Stimulated activated naive CD8-positive, alpha-beta T cell treated with anti-CD3 and anti-CD28 coated beads, Interleukin-15, Interleukin-2, amounts not matched to agents 100 ng/mL and 50 ng/mL, for 24 hours (primary cell): ENCODE measurements at regions not wholly inside any gene's neighbourhood (a gene's known extent, or its start where the extent isn't known, plus 50 kb on each side); places are given as distances from the start of the nearest gene placed in this dataset.

Experiments used
- H3K27ac Mint-ChIP-seq: one replicate; pipeline ENCODE4 v1.8.0; 2021; ENCODE audit warnings: mild to moderate bottlenecking, mixed read lengths
- H3K27me3 Mint-ChIP-seq: one replicate; pipeline ENCODE4 v1.8.0; 2021; ENCODE audit warnings: mixed read lengths
- H3K36me3 Mint-ChIP-seq: one replicate; pipeline ENCODE4 v1.8.0; 2021; ENCODE audit warnings: low read depth, mixed read lengths
- H3K4me1 Mint-ChIP-seq: one replicate; pipeline ENCODE4 v1.8.0; 2021; ENCODE audit warnings: low read depth, mixed read lengths
- H3K4me3 Mint-ChIP-seq: one replicate; pipeline ENCODE4 v1.8.0; 2021; ENCODE audit warnings: mild to moderate bottlenecking, mixed read lengths
- H3K9me3 Mint-ChIP-seq: one replicate; pipeline ENCODE4 v1.8.0; 2021; ENCODE audit warnings: mixed read lengths

DNA sequence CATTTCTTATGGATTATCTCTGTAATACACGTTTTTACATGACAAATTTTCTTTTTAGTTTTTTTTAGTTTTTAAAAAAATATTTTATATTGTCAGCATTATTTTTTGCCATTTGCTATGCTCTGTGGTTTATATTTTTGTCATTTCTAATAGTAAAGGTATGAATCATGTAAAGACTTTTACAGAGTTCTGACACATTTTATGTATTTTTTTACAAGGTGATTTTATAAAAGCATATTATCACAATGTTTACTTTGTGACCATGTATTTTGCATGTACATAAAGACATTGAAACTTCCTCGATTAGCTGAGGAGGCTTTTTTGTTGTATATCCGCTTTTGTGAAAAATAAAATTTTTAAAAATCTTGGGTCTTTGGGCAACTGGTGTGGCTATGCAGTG is 1705.1 kb downstream of the PCDH7 start:
- H3K36me3 Mint-ChIP-seq = no peaks in the 10 kb centered on the region
- H3K4me3 Mint-ChIP-seq = no peak overlapping the region
- no peaks in the 10 kb centered on the region for H3K27me3 Mint-ChIP-seq
- H3K27ac Mint-ChIP-seq = no peak overlapping the region
- no peaks in the 10 kb centered on the region for H3K4me1 Mint-ChIP-seq
- peaks cover 13% of the 10 kb centered on the region for H3K9me3 Mint-ChIP-seq

DNA sequence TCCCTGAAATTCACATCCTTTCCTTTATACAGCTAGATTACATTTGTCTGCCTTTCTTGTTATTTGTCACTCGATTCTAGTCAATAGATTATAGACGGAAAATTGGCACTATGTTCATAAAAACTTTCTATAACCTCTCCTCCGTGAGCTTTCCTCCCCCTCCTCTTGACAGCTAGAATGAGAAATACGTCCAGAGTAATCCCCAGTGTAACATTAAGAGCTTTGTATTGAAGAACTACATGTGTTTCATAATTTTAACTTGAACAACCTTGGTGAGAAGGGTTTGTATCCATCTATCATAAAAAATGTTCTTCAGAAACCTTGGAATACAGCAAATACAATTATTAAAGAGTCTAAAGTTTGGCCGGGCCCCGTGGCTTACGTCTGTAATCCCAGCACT is 1707.4 kb downstream of the PCDH7 start:
- H3K4me3 Mint-ChIP-seq = no peak overlapping the region
- H3K36me3 Mint-ChIP-seq = no peaks in the 10 kb centered on the region
- no peaks in the 10 kb centered on the region for H3K4me1 Mint-ChIP-seq
- peaks cover 19% of the 10 kb centered on the region for H3K9me3 Mint-ChIP-seq
- no peak overlapping the region for H3K27ac Mint-ChIP-seq
- H3K27me3 Mint-ChIP-seq = no peaks in the 10 kb centered on the region

DNA sequence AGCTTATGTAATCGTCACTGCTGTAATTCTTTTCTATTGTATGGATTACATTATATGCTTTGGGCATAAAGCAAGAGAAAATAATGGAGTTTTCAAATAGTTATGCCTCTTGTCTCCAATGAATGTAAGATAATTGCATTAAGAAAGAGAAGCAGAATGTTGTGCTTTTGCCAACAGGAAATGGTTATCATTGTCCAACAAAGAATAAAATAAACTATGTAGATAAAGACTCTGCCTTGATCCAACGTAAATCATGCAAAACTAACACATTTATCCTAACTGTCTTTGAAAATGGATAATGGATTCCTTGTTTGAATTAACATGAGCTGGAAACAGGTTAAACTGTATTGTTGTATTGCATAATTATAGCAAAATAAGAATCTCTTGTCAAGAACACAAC is 1709.0 kb downstream of the PCDH7 start:
- H3K9me3 Mint-ChIP-seq = peaks cover 17% of the 10 kb centered on the region
- H3K27ac Mint-ChIP-seq = no peak overlapping the region
- no peaks in the 10 kb centered on the region for H3K4me1 Mint-ChIP-seq
- no peaks in the 10 kb centered on the region for H3K27me3 Mint-ChIP-seq
- H3K36me3 Mint-ChIP-seq = no peaks in the 10 kb centered on the region
- H3K4me3 Mint-ChIP-seq = no peak overlapping the region

DNA sequence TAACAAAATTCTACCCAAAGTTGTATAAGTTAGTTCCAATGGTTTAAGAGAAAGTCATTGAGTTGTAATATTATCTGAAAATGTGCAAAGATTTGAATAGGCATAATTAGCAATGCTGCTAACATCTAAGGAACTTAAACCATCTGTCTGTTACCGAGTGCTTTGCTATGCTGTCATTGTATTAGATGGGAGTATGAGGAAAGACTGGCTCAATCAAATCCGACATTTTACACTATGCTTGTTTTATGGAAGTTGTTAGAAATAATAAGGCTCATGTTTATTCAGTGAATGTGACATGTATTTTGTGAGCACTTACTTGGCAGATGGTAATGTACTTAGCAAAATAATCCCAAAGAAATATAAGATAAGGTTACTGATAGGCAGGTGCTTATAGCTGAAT is 1715.1 kb downstream of the PCDH7 start:
- H3K4me3 Mint-ChIP-seq = no peak overlapping the region
- peaks cover 23% of the 10 kb centered on the region for H3K9me3 Mint-ChIP-seq
- no peaks in the 10 kb centered on the region for H3K36me3 Mint-ChIP-seq
- H3K27me3 Mint-ChIP-seq = no peaks in the 10 kb centered on the region
- H3K4me1 Mint-ChIP-seq = no peaks in the 10 kb centered on the region
- H3K27ac Mint-ChIP-seq = no peak overlapping the region

DNA sequence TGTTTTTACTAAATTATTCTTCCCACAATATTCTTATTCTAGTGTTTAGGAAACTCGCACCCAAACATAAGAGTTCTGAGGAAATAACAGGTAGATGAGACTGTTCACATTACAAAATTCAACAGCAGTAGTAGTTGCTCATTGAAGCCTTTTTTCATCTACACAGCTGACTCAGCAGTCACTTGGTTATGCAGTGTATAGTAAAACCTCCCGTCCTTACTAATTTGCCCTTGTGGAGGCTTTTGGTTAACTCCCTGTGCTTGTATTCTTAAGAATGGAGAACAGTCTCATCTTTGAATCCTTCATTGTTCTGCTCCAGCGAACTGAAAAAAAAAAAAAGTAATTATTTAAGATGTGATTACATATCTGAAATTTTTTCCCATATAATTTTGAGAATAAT is 1716.6 kb downstream of the PCDH7 start:
- H3K27me3 Mint-ChIP-seq = no peaks in the 10 kb centered on the region
- H3K36me3 Mint-ChIP-seq = no peaks in the 10 kb centered on the region

DNA sequence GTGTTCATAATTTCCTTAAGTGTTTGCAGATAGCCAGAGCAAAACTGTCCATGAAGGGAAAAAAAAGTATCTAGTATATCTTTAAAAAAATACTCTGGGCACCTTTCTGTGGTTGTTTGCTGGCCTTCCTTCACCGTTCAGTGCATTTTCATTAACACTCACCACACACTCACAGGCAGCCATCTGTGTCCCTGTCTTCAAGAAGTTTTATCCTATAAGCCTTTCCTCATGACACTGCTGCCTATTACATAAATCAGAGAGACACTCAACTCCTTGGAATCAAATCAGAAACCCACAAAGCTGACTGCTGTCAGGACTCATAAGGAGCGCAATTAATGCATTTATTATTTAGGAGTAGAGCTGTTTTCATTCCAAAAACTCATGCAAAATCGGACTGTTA is 1720.2 kb downstream of the PCDH7 start:
- Mint-ChIP-seq H3K27ac (no peak overlapping the region), H3K4me1 (no peaks in the 10 kb centered on the region)

More for the DNA sequence above, 1716.6 kb downstream of the PCDH7 start:
- H3K4me3 Mint-ChIP-seq = no peak overlapping the region
- H3K4me1 Mint-ChIP-seq = no peaks in the 10 kb centered on the region
- H3K9me3 Mint-ChIP-seq = peaks cover 20% of the 10 kb centered on the region
- H3K27ac Mint-ChIP-seq = no peak overlapping the region

DNA sequence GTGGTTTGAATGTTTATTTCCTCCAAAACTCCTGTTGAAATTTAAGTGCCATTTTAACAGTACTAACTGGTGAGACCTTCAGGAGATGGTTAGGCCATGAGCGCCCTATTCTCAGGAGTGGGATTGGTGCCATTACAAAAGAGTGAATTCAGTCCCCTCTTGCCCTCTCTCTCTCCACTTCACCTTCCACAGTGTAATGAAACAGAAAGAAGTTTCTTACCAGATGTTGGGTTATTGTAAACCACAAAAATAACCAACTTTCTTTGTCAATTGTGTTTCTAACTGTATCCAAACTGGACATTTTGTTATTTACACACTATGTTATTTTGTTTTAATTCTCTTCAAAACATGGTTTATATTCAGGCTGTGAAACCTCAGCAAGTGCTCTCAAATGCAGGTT is 1734.3 kb downstream of the PCDH7 start:
- no peak overlapping the region for H3K27ac Mint-ChIP-seq
- no peaks in the 10 kb centered on the region for H3K36me3 Mint-ChIP-seq
- no peaks in the 10 kb centered on the region for H3K27me3 Mint-ChIP-seq
- no peak overlapping the region for H3K4me3 Mint-ChIP-seq
- no peaks in the 10 kb centered on the region for H3K4me1 Mint-ChIP-seq
- H3K9me3 Mint-ChIP-seq = peaks cover 5% of the 10 kb centered on the region

More for the DNA sequence above, 1720.2 kb downstream of the PCDH7 start:
- Mint-ChIP-seq H3K9me3 (peaks cover 17% of the 10 kb centered on the region), H3K36me3 (no peaks in the 10 kb centered on the region), H3K27me3 (no peaks in the 10 kb centered on the region), H3K4me3 (no peak overlapping the region)

DNA sequence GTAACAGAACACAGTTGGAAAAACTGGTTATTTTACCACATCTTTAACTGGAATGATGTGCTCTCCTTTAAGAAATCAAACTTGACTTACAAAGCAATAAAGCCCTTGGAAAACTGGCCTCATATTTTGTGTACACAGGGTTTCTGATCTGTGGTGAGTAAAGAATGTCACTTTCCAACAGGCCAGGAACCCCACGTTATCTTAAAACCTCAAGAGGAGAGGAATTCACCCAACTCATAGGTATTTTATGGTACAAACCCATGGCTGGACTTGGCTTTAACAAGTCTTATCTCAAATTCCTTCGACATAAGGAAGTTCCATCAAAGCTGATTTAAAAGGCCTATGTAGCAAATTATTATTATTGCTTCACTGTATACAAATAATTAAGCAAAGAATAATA is 1735.1 kb downstream of the PCDH7 start:
- Mint-ChIP-seq H3K9me3 (peaks cover 5% of the 10 kb centered on the region), H3K27me3 (no peaks in the 10 kb centered on the region), H3K4me3 (no peak overlapping the region), H3K27ac (no peak overlapping the region), H3K36me3 (no peaks in the 10 kb centered on the region), H3K4me1 (no peaks in the 10 kb centered on the region)

DNA sequence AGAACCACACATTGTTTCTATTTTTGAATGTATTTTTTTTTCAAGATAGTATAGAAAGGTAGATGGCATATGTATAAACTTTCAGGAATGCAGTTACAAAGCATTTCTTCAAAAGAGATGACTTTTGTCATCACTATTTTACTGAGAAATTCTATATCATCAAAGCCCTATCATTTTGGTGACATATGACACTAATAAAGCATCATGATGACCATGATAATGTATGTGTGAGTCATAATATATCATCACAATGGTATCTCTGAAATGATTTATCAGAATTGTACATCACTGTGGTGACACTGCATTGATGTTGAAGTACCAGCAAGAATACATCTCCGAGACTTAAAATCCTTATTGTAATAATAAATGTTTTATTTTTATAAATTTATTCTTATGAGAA is 1740.8 kb downstream of the PCDH7 start:
- Mint-ChIP-seq H3K27me3 (no peaks in the 10 kb centered on the region), H3K9me3 (peaks cover 9% of the 10 kb centered on the region), H3K4me3 (no peak overlapping the region), H3K4me1 (no peaks in the 10 kb centered on the region), H3K36me3 (no peaks in the 10 kb centered on the region), H3K27ac (no peak overlapping the region)

DNA sequence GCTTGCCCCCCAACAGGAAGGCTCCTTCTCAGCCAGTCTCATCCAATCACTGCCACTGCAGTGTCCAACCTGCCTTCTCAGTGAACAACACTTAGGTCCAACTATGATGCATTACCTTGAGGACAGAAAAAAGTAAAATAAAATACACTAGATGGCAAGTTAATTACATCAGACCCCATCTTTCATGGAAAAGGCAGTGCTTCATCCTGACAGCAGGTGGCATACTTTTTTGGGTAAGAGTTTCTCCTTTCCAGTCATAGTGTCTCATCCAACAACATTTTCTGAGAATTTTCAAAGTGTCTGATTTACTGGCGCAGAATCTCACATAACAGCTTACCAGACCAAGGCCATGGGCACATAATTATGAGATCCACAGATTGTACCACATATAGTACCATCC is 1742.8 kb downstream of the PCDH7 start:
- no peaks in the 10 kb centered on the region for H3K36me3 Mint-ChIP-seq
- H3K27ac Mint-ChIP-seq = no peak overlapping the region
- peaks cover 3% of the 10 kb centered on the region for H3K9me3 Mint-ChIP-seq
- no peaks in the 10 kb centered on the region for H3K27me3 Mint-ChIP-seq
- H3K4me1 Mint-ChIP-seq = no peaks in the 10 kb centered on the region
- no peak overlapping the region for H3K4me3 Mint-ChIP-seq

DNA sequence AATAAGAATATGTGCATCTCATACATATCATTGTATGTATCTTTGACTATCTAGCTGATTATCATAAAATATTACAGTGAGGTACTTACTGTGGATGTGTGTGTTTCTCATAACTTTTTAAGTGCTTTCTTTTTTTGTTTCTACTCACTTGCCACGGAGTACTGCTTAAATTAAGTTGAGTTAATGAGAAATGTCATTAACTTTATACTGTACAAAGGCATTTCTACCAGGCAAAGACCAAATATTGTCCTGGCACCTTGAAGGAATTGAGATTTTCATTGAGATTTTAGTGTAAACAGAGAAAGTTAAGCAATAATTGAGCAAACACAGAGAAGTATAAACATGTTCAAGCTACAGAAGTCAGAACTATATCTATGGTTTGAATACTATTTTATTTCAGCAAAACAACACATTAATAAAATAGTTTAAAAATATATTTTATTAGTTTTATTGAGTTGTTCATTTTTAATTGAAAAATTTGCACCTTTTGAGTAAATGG is 1750.0 kb downstream of the PCDH7 start:
- H3K27ac Mint-ChIP-seq = no peak overlapping the region
- H3K4me1 Mint-ChIP-seq = no peaks in the 10 kb centered on the region
- no peaks in the 10 kb centered on the region for H3K9me3 Mint-ChIP-seq
- no peaks in the 10 kb centered on the region for H3K27me3 Mint-ChIP-seq
- no peak overlapping the region for H3K4me3 Mint-ChIP-seq
- H3K36me3 Mint-ChIP-seq = no peaks in the 10 kb centered on the region

DNA sequence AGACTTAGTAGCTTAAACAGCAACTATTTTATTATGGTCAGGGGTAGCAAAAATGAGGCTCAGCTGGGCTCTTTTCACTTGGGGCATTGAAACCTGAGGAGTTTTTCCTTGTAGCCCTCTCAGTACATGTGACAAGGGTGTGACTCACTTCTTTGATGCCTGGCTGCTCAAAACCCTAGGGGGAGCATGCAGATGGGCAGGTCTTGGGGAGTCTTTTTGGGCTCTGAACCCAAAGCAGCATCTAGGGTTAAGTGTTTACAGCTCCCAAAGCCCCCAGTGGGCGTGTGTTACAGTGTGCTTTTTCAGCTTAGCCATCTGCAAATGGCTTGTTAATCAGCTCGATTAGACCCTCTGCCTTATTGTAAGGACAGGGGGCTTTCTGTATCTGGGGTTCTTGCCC is 1752.7 kb downstream of the PCDH7 start:
- H3K9me3 Mint-ChIP-seq = peaks cover 7% of the 10 kb centered on the region

DNA sequence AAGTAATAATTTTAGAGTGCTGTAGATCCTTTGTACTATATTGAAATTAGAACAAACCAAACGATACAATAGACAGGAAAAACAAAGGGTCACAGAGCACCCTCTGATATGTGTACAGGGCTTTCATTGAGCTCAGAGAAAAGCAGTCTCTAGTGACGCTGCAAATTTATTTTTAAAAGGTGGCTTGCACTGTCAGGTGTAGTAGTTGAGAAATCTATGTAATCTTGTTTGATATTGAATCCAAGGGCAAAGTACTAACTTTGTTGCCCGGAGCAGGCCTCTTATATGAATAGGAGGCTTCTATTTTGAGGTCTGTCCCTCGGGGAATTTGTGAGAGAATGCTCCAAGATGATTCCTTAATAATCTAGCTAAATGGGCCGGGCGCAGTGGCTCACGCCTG is 1755.5 kb downstream of the PCDH7 start:
- Mint-ChIP-seq H3K36me3 (no peaks in the 10 kb centered on the region), H3K27me3 (no peaks in the 10 kb centered on the region), H3K27ac (no peak overlapping the region), H3K9me3 (peaks cover 9% of the 10 kb centered on the region), H3K4me3 (no peak overlapping the region), H3K4me1 (no peaks in the 10 kb centered on the region)

More for the DNA sequence above, 1752.7 kb downstream of the PCDH7 start:
- H3K36me3 Mint-ChIP-seq = no peaks in the 10 kb centered on the region
- no peak overlapping the region for H3K4me3 Mint-ChIP-seq
- no peaks in the 10 kb centered on the region for H3K27me3 Mint-ChIP-seq
- no peak overlapping the region for H3K27ac Mint-ChIP-seq
- no peaks in the 10 kb centered on the region for H3K4me1 Mint-ChIP-seq

DNA sequence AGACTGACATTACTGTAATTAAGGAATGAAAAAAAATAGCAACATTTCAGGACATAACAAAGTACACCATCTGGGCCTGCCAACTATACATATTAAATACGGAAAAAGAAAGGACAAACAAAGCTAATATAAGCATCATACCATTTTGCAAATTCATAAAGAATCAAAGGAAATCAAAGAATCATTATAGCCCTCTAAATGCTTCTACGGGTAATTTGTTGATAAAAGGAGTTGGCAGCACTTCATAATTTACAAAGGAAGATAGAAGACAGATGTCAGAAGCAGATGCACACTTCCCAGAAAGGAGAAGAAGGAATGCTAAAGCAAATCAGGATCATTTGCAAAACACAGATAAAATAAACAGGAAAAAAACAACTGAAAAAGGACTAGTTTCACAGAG is 1757.3 kb downstream of the PCDH7 start:
- Mint-ChIP-seq H3K9me3 (peaks cover 12% of the 10 kb centered on the region), H3K4me3 (no peak overlapping the region), H3K36me3 (no peaks in the 10 kb centered on the region), H3K4me1 (no peaks in the 10 kb centered on the region), H3K27me3 (no peaks in the 10 kb centered on the region), H3K27ac (no peak overlapping the region)

DNA sequence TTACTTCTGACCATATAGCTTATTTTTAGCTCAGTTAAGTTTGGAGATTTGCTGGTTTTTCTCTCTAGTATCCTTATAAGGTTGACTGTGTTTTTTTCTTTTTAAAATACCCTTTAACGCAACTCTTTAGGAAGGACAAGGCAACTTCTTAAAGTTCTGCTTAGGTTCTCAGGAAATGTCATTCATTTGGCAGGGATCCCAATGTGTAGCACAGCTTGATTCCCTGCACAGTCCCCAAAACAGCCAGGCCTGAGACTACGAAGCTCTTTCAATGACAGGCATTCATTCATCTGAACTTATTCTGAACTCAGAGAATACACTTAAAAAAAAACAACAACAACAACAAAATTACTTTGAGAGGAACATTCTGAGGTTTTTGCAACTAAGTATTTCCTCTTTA is 1765.8 kb downstream of the PCDH7 start:
- H3K36me3 Mint-ChIP-seq = no peaks in the 10 kb centered on the region
- no peaks in the 10 kb centered on the region for H3K4me1 Mint-ChIP-seq
- no peak overlapping the region for H3K4me3 Mint-ChIP-seq
- H3K27me3 Mint-ChIP-seq = no peaks in the 10 kb centered on the region
- peaks cover 2% of the 10 kb centered on the region for H3K9me3 Mint-ChIP-seq
- H3K27ac Mint-ChIP-seq = no peak overlapping the region

DNA sequence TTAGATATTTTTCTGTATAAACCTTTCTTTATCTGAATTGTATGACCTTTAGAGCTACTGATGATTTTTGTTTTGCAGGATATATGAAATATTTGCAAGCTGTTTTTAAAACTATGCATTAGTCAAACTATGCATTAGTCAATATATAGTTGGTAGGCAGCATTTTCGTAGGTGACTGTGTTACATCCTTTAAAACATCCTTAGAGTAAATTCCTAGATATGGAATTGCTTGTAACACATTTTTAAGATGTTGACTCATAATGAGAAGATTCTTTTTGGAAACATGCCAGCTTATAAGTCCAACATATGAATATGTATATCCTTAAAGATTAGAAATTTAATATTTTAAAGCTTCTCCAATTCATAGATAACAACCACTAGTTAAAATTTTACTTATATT is 1768.5 kb downstream of the PCDH7 start:
- Mint-ChIP-seq H3K27ac (no peak overlapping the region), H3K36me3 (no peaks in the 10 kb centered on the region), H3K4me1 (no peaks in the 10 kb centered on the region), H3K4me3 (no peak overlapping the region), H3K27me3 (no peaks in the 10 kb centered on the region), H3K9me3 (no peaks in the 10 kb centered on the region)
